ENCODE measurements at regions not wholly inside any gene's neighbourhood (a gene's known extent, or its start where the extent isn't known, plus 50 kb on each side); places are given as distances from the start of the nearest gene placed in this dataset.
"Not testable (repeated sequence)": the region's sequence is repeated elsewhere in the genome, so short reads cannot be mapped to it uniquely, and the experiment has no call there.

DNA sequence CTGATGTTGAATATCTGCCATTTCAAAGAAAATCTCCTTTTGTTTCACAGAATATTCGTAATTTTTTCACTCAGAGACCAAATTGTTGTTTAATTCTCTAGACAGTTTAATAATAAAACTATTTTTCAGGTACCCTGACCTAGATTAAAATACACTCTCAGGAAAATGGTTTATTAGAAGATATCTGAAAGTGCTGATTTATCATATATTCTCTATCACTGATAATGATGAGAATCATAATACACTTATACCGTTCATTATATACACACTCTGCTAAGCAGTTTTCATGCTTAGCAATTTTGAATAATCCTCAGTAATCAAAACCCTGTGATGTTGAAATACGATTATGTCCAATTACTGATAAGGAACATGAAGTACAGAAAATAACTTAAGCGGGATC is 772.9 kb upstream of the CRIM1 start:
- TF ChIP-seq SPI1 (IDR thresholded peaks at IDR 0.05; ENCODE audit: borderline replicate concordance, low read depth), result no peak
- TF ChIP-seq, protein P1, sequence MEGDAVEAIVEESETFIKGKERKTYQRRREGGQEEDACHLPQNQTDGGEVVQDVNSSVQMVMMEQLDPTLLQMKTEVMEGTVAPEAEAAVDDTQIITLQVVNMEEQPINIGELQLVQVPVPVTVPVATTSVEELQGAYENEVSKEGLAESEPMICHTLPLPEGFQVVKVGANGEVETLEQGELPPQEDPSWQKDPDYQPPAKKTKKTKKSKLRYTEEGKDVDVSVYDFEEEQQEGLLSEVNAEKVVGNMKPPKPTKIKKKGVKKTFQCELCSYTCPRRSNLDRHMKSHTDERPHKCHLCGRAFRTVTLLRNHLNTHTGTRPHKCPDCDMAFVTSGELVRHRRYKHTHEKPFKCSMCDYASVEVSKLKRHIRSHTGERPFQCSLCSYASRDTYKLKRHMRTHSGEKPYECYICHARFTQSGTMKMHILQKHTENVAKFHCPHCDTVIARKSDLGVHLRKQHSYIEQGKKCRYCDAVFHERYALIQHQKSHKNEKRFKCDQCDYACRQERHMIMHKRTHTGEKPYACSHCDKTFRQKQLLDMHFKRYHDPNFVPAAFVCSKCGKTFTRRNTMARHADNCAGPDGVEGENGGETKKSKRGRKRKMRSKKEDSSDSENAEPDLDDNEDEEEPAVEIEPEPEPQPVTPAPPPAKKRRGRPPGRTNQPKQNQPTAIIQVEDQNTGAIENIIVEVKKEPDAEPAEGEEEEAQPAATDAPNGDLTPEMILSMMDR (IDR thresholded peaks at IDR 0.05; ENCODE audit: insufficient read depth, low read length), result no peak
- TF ChIP-seq, protein P2, sequence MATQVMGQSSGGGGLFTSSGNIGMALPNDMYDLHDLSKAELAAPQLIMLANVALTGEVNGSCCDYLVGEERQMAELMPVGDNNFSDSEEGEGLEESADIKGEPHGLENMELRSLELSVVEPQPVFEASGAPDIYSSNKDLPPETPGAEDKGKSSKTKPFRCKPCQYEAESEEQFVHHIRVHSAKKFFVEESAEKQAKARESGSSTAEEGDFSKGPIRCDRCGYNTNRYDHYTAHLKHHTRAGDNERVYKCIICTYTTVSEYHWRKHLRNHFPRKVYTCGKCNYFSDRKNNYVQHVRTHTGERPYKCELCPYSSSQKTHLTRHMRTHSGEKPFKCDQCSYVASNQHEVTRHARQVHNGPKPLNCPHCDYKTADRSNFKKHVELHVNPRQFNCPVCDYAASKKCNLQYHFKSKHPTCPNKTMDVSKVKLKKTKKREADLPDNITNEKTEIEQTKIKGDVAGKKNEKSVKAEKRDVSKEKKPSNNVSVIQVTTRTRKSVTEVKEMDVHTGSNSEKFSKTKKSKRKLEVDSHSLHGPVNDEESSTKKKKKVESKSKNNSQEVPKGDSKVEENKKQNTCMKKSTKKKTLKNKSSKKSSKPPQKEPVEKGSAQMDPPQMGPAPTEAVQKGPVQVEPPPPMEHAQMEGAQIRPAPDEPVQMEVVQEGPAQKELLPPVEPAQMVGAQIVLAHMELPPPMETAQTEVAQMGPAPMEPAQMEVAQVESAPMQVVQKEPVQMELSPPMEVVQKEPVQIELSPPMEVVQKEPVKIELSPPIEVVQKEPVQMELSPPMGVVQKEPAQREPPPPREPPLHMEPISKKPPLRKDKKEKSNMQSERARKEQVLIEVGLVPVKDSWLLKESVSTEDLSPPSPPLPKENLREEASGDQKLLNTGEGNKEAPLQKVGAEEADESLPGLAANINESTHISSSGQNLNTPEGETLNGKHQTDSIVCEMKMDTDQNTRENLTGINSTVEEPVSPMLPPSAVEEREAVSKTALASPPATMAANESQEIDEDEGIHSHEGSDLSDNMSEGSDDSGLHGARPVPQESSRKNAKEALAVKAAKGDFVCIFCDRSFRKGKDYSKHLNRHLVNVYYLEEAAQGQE (IDR thresholded peaks at IDR 0.05; ENCODE audit: insufficient replicate concordance, low read depth), result no peak
- TF ChIP-seq GABPA (IDR thresholded peaks at IDR 0.05; ENCODE audit: low read depth), result no peak
- TF ChIP-seq POLR2AphosphoS5 (IDR thresholded peaks at IDR 0.05; ENCODE audit: low read depth), result no peak
- H3K27ac ChIP-seq (replicated peaks), result no peak overlapping the region
- no peaks in the 10 kb centered on the region for H3K27me3 ChIP-seq (ENCODE audit: insufficient read depth, poor library complexity, severe bottlenecking)
- DNase-seq (ENCODE audit: low read depth in 1 of 2, low spot score in 1 of 2), result no peak
- no peak overlapping the region for H3K4me3 ChIP-seq (replicated peaks; ENCODE audit: insufficient read depth, low read length)

DNA sequence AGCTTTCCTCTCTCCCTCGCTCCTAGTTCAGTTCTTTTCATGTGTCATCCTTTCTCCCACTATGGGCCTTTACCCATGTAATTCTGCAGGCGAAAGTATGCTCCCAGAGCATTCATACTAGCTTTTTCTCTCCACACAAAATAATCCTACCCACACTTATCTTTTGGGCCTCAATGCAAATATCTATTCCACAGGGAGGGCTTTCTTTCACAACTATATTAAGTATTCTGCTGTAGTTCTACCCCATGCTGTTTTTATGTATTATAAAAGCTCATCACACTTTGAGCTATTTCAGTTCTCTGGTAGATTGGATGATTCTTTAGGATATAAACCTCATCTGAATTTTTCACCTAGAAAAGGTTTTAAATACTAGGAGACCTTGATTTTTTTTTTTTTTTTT is 774.6 kb upstream of the CRIM1 start:
- no peak overlapping the region for H3K27ac ChIP-seq (replicated peaks)
- no peaks in the 10 kb centered on the region for H3K27me3 ChIP-seq (ENCODE audit: insufficient read depth, poor library complexity, severe bottlenecking)
- TF ChIP-seq GABPA (IDR thresholded peaks at IDR 0.05; ENCODE audit: low read depth), result no peak
- TF ChIP-seq, protein P2 (IDR thresholded peaks at IDR 0.05; ENCODE audit: insufficient replicate concordance, low read depth), result no peak
- no peak for TF ChIP-seq POLR2AphosphoS5 (IDR thresholded peaks at IDR 0.05; ENCODE audit: low read depth)
- TF ChIP-seq, protein P1 (IDR thresholded peaks at IDR 0.05; ENCODE audit: insufficient read depth, low read length), result no peak
- TF ChIP-seq SPI1 (IDR thresholded peaks at IDR 0.05; ENCODE audit: borderline replicate concordance, low read depth), result no peak
- no peak overlapping the region for H3K4me3 ChIP-seq (replicated peaks; ENCODE audit: insufficient read depth, low read length)
- DNase-seq (ENCODE audit: low read depth in 1 of 2, low spot score in 1 of 2), result no peak

DNA sequence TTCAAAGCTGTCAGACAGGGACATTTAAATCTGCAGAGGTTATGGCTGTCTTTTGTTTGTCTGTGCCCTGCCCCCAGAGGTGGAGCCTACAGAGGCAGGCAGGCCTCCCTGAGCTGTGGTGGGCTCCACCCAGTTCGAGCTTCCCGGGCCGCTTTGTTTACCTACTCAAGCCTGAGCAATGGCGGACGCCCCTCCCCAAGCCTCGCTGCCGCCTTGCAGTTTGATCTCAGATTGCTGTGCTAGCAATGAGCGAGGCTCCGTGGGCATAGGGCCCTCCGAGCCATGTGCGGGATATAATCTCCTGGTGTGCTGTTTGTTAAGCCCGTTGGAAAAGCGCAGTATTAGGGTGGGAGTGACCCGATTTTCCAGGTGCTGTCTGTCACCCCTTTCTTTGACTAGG is 787.0 kb upstream of the CRIM1 start:
- H3K27ac ChIP-seq (replicated peaks); DNase-seq (ENCODE audit: low read depth in 1 of 2, low spot score in 1 of 2); H3K4me3 ChIP-seq (replicated peaks; ENCODE audit: insufficient read depth, low read length); H3K27me3 ChIP-seq (ENCODE audit: insufficient read depth, poor library complexity, severe bottlenecking): not testable (repeated sequence)

DNA sequence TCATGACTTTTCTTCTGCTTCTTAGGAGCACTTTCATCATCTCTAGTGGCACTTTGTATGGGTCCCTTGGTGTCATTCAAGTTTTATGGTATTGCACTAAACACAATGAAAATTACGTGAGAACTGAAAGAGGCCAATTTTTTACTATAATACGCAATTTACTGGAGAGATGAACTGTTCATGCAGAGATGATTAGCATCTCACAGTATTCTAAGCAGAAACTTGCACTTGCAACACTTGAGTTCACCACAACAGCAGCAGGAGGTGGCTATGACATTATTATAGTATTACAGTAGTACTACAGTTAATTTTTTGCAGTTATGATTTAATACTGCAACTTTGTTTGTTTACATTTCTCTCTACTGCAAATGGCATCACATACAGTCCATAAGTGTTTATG is 793.1 kb upstream of the CRIM1 start:
- Histone ChIP-seq H3K27me3 (ENCODE audit: insufficient read depth, poor library complexity, severe bottlenecking) (no peaks in the 10 kb centered on the region), H3K27ac (replicated peaks) (no peak overlapping the region), H3K4me3 (replicated peaks; ENCODE audit: insufficient read depth, low read length) (no peak overlapping the region)
- TF ChIP-seq SPI1 (IDR thresholded peaks at IDR 0.05; ENCODE audit: borderline replicate concordance, low read depth) (no peak), POLR2AphosphoS5 (IDR thresholded peaks at IDR 0.05; ENCODE audit: low read depth) (no peak), GABPA (IDR thresholded peaks at IDR 0.05; ENCODE audit: low read depth) (no peak)
- TF ChIP-seq, protein P2 (IDR thresholded peaks at IDR 0.05; ENCODE audit: insufficient replicate concordance, low read depth), result no peak
- TF ChIP-seq, protein P1 (IDR thresholded peaks at IDR 0.05; ENCODE audit: insufficient read depth, low read length), result no peak
- no peak for DNase-seq (ENCODE audit: low read depth in 1 of 2, low spot score in 1 of 2)

Measured in HL-60 (cell line).